ENCODE measurements at regions not wholly inside any gene's neighbourhood (a gene's known extent, or its start where the extent isn't known, plus 50 kb on each side); places are given as distances from the start of the nearest gene placed in this dataset.

DNA sequence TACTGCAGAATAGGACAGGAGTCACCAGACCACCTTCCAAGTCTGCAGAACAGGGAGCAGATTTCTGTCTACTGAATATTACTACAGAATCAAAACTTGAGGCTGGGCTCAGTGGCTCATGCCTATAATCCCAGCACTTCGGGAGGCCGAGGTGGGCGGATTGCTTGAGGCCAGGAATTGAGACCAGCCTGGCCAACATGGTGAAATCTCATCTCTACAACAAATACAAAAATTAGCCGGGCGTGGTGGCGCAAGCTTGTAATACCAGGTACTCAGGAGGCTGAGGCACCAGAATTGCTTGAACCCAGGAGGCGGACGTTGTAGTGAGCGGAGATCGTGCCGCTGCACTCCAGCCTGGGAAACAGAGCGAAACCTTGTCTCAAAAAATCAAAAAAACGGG, 710.8 kb upstream of the WWC1 start:
- peak overlapping the region in 1 of 7 donors; percentile 54 for H3K27ac Mint-ChIP-seq
- no peak overlapping the region for H3K9ac ChIP-seq (ENCODE audit: insufficient read depth, low read length, poor library complexity, severe bottlenecking)
- H3K4me2 ChIP-seq (replicated peaks; ENCODE audit: extremely low read depth, low read length, poor library complexity, severe bottlenecking): no peak overlapping the region
- intact Hi-C loops (cut with micrococcal nuclease): no loop called here
- H3K4me1 ChIP-seq (ENCODE audit: control insufficient read depth in 1 of 2, insufficient read depth in 2 of 2, low read length in 2 of 2): no peaks in the 10 kb centered on the region
- DNase-seq: no peak
- H4K20me1 ChIP-seq (ENCODE audit: insufficient read depth, low read length): no peaks in the 10 kb centered on the region
- no peaks in the 10 kb centered on the region for H3K4me1 Mint-ChIP-seq
- H3K27ac ChIP-seq (ENCODE audit: low read depth in 1 of 2, low read length in 2 of 2): no peak overlapping the region
- H3K27me3 Mint-ChIP-seq (ENCODE audit: low read depth in 3 of 3): peaks cover 1 to 3% (median 2%) of the 10 kb centered on the region in 3 donors
- no peaks in the 10 kb centered on the region for H3K36me3 Mint-ChIP-seq
- H3K4me3 ChIP-seq (replicated peaks in 1 of 3; ENCODE audit: low read depth in 2 of 3, low read length in 3 of 3): no peak overlapping the region
- H3K4me3 Mint-ChIP-seq: no peak overlapping the region
- peaks cover 0 to under 1% of the 10 kb centered on the region in 2 donors for H3K27me3 ChIP-seq (ENCODE audit: control insufficient read depth in 2 of 2, insufficient read depth in 2 of 2, low read length in 2 of 2)
- TF ChIP-seq, protein P1, sequence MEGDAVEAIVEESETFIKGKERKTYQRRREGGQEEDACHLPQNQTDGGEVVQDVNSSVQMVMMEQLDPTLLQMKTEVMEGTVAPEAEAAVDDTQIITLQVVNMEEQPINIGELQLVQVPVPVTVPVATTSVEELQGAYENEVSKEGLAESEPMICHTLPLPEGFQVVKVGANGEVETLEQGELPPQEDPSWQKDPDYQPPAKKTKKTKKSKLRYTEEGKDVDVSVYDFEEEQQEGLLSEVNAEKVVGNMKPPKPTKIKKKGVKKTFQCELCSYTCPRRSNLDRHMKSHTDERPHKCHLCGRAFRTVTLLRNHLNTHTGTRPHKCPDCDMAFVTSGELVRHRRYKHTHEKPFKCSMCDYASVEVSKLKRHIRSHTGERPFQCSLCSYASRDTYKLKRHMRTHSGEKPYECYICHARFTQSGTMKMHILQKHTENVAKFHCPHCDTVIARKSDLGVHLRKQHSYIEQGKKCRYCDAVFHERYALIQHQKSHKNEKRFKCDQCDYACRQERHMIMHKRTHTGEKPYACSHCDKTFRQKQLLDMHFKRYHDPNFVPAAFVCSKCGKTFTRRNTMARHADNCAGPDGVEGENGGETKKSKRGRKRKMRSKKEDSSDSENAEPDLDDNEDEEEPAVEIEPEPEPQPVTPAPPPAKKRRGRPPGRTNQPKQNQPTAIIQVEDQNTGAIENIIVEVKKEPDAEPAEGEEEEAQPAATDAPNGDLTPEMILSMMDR (IDR thresholded peaks at IDR 0.05): no peak
- 84% methylated on average over 9 of the region's 13 CpGs for WGBS (ENCODE audit: insufficient coverage)
- no peak overlapping the region for H2AFZ ChIP-seq (ENCODE audit: insufficient read depth, low read depth, low read length, poor library complexity, severe bottlenecking)
- no peaks in the 10 kb centered on the region for H3K36me3 ChIP-seq (replicated peaks in 1 of 2; ENCODE audit: control insufficient read depth in 1 of 2, insufficient read depth in 2 of 2, low read length in 2 of 2)
- H3K79me2 ChIP-seq (ENCODE audit: insufficient read depth, low read length): no peaks in the 10 kb centered on the region
- H3K9me3 Mint-ChIP-seq: no peaks in the 10 kb centered on the region
- H3K9me3 ChIP-seq (replicated peaks in 1 of 2; ENCODE audit: control insufficient read depth in 1 of 2, insufficient read depth in 1 of 2, low read length in 2 of 2): no peaks in the 10 kb centered on the region

GRCh38 chr5:167582283-167582682, 709.2 kb upstream of the WWC1 start:
- TF ChIP-seq, protein P1 (IDR thresholded peaks at IDR 0.05): no peak
- H2AFZ ChIP-seq (ENCODE audit: insufficient read depth, low read depth, low read length, poor library complexity, severe bottlenecking): no peak overlapping the region
- DNase-seq: no peak

More at GRCh38 chr5:167582283-167582682, 709.2 kb upstream of the WWC1 start:
- H3K79me2 ChIP-seq (ENCODE audit: insufficient read depth, low read length): no peaks in the 10 kb centered on the region
- H4K20me1 ChIP-seq (ENCODE audit: insufficient read depth, low read length): no peaks in the 10 kb centered on the region
- WGBS (ENCODE audit: insufficient coverage): no CpG with 5 or more reads among the region's 2 CpGs
- no peaks in the 10 kb centered on the region for H3K4me1 ChIP-seq (ENCODE audit: control insufficient read depth in 1 of 2, insufficient read depth in 2 of 2, low read length in 2 of 2)
- H3K4me3 ChIP-seq (replicated peaks in 1 of 3; ENCODE audit: low read depth in 2 of 3, low read length in 3 of 3): no peak overlapping the region
- no peaks in the 10 kb centered on the region for H3K36me3 Mint-ChIP-seq
- H3K27ac Mint-ChIP-seq: no peak overlapping the region
- H3K27ac ChIP-seq (ENCODE audit: low read depth in 1 of 2, low read length in 2 of 2): no peak overlapping the region
- intact Hi-C loops (cut with micrococcal nuclease): no loop called here
- H3K4me3 Mint-ChIP-seq: no peak overlapping the region
- no peak overlapping the region for H3K9ac ChIP-seq (ENCODE audit: insufficient read depth, low read length, poor library complexity, severe bottlenecking)
- H3K36me3 ChIP-seq (replicated peaks in 1 of 2; ENCODE audit: control insufficient read depth in 1 of 2, insufficient read depth in 2 of 2, low read length in 2 of 2): no peaks in the 10 kb centered on the region
- H3K27me3 Mint-ChIP-seq (ENCODE audit: low read depth in 3 of 3): peaks cover 0 to 3% (median 1%) of the 10 kb centered on the region in 3 donors
- H3K9me3 Mint-ChIP-seq: no peaks in the 10 kb centered on the region
- no peaks in the 10 kb centered on the region for H3K4me1 Mint-ChIP-seq
- H3K9me3 ChIP-seq (replicated peaks in 1 of 2; ENCODE audit: control insufficient read depth in 1 of 2, insufficient read depth in 1 of 2, low read length in 2 of 2): no peaks in the 10 kb centered on the region
- no peaks in the 10 kb centered on the region for H3K27me3 ChIP-seq (ENCODE audit: control insufficient read depth in 2 of 2, insufficient read depth in 2 of 2, low read length in 2 of 2)
- no peak overlapping the region for H3K4me2 ChIP-seq (replicated peaks; ENCODE audit: extremely low read depth, low read length, poor library complexity, severe bottlenecking)

All from CD14-positive monocyte (primary cell).